Lung (tissue), 11 donors: ENCODE measurements at regions not wholly inside any gene's neighbourhood (a gene's known extent, or its start where the extent isn't known, plus 50 kb on each side); places are given as distances from the start of the nearest gene placed in this dataset.

ENCODE experiments used
- ATAC-seq: fragments of 200-7000 bp; cut with Tn5 transposase; one replicate; pipeline ENCODE4 v1.9.1; 2020; ENCODE audit warnings: moderate number of reproducible peaks; ENCODE audit not compliant: insufficient read depth, low FRiP score
- DNase-seq, 3 donors: peaks; one replicate each; pipeline ENCODE4 v3.0.0-alpha.2; 2013 to 2017
- H3K27ac ChIP-seq, 2 donors: one replicate each; pipeline ENCODE4 v1.5.1; 2013; ENCODE audit warnings: mild to moderate bottlenecking in 2 of 2, moderate library complexity in 2 of 2, control low read depth in 1 of 2, inconsistent platforms in 1 of 2, low read depth in 1 of 2, low read length in 1 of 2
- H3K27me3 ChIP-seq, 3 donors: one replicate each; pipeline ENCODE4 v1.5.1; 2013; ENCODE audit warnings: low read length in 2 of 3; ENCODE audit not compliant: control insufficient read depth in 3 of 3, insufficient read depth in 3 of 3
- H3K36me3 ChIP-seq, 4 donors: one replicate each; pipeline ENCODE4 v1.5.1; 2013; ENCODE audit warnings: low read length in 4 of 4, mild to moderate bottlenecking in 1 of 4, moderate library complexity in 1 of 4; ENCODE audit not compliant: control insufficient read depth in 4 of 4, insufficient read depth in 4 of 4
- H3K4me1 ChIP-seq, 5 donors: one replicate each; pipeline ENCODE4 v1.5.1; 2013; ENCODE audit warnings: low read length in 5 of 5, mild to moderate bottlenecking in 2 of 5, moderate library complexity in 1 of 5; ENCODE audit not compliant: control insufficient read depth in 5 of 5, insufficient read depth in 5 of 5
- H3K4me3 ChIP-seq: one replicate; pipeline ENCODE4 v1.5.1; 2013; ENCODE audit warnings: mild to moderate bottlenecking, control low read depth, moderate library complexity
- H3K9ac ChIP-seq, 2 donors: one replicate each; pipeline ENCODE4 v1.5.1; 2013; ENCODE audit warnings: low read length in 2 of 2, control low read depth in 1 of 2; ENCODE audit not compliant: insufficient read depth in 1 of 2
- H3K9me3 ChIP-seq, 4 donors: one replicate each; pipeline ENCODE4 v1.5.1; 2013; ENCODE audit warnings: low read length in 3 of 4, mild to moderate bottlenecking in 1 of 4, moderate library complexity in 1 of 4; ENCODE audit not compliant: control insufficient read depth in 4 of 4, insufficient read depth in 3 of 4
- CTCF ChIP-seq: IDR thresholded peaks from 2 replicates; pipeline ENCODE4 v1.5.1; 2012; ENCODE audit warnings: mild to moderate bottlenecking; ENCODE audit errors: control extremely low read depth, extremely low read depth
- WGBS, 2 donors: extraction: QIAGEN DNeasy Blood & Tissue Kit; methylation state at CpG; one replicate each; pipeline ENCODE4 v1.1.7; 2013; 5-methylcytosine and 5-hydroxymethylcytosine counted together
- donor health status: control.
- donor health status: control.
- donor health status: Bipolar disorder and iron deficiency.
- donor health status: healthy.
- donor health status: DM: yes; HTN: yes; CAD: no.

- DNase-seq (no peak), ATAC-seq (no peak)
- whole genome bisulfite sequencing, 2 donors, result 85 to 89% methylated on average over 1 of the region's 1 CpG
- H3K36me3 ChIP-seq, result no peaks in the 10 kb centered on the region
- no peak overlapping the region for H3K4me3 ChIP-seq
- H3K27me3 ChIP-seq, result no peaks in the 10 kb centered on the region
- peaks cover 0 to 4% (median 0%) of the 10 kb centered on the region in 4 donors for H3K9me3 ChIP-seq
- peaks cover 0 to 37% (median 0%) of the 10 kb centered on the region in 5 donors for H3K4me1 ChIP-seq
- no peak overlapping the region for H3K9ac ChIP-seq
- TF ChIP-seq CTCF, result no peak
- H3K27ac ChIP-seq, result no peak overlapping the region
Measured at GRCh38 chr11:15728207-15728606, 613.5 kb downstream of the INSC start.

- no peak for TF ChIP-seq CTCF
- peaks cover 0 to 27% (median 0%) of the 10 kb centered on the region in 5 donors for H3K4me1 ChIP-seq
- H3K4me3 ChIP-seq, result no peak overlapping the region
- no peaks in the 10 kb centered on the region for H3K36me3 ChIP-seq
- WGBS, 2 donors, result 69 to 70% methylated on average over 6 of the region's 6 CpGs
- no peak overlapping the region for H3K27ac ChIP-seq
- DNase-seq (no peak), ATAC-seq (no peak)
- peaks cover 0 to 4% (median 0%) of the 10 kb centered on the region in 4 donors for H3K9me3 ChIP-seq
- no peak overlapping the region for H3K9ac ChIP-seq
- no peaks in the 10 kb centered on the region for H3K27me3 ChIP-seq
Measured at GRCh38 chr11:15730263-15730994, 615.7 kb downstream of the INSC start.

- peak; percentile 48 to 72 (median 70) for DNase-seq
- Histone ChIP-seq H3K4me3 (no peak overlapping the region), H3K27me3 (no peaks in the 10 kb centered on the region), H3K4me1 (peaks cover 0 to 27% (median 0%) of the 10 kb centered on the region in 5 donors), H3K36me3 (no peaks in the 10 kb centered on the region), H3K27ac (no peak overlapping the region), H3K9me3 (peaks cover 0 to 4% (median 0%) of the 10 kb centered on the region in 4 donors), H3K9ac (no peak overlapping the region)
- ATAC-seq, result no peak
- no peak for TF ChIP-seq CTCF
- 64 to 84% methylated on average over 4 of the region's 4 CpGs for WGBS, 2 donors
Measured at GRCh38 chr11:15730995-15731385, 616.3 kb downstream of the INSC start.

GRCh38 chr11:15735706-15736105 lies 620.6 kb downstream of the SOX6 start:
- Histone ChIP-seq H3K27me3 (no peaks in the 10 kb centered on the region), H3K9ac (no peak overlapping the region), H3K27ac (no peak overlapping the region), H3K9me3 (peaks cover 0 to 4% (median 0%) of the 10 kb centered on the region in 4 donors), H3K4me1 (peaks cover 0 to 4% (median 0%) of the 10 kb centered on the region in 5 donors), H3K36me3 (no peaks in the 10 kb centered on the region), H3K4me3 (no peak overlapping the region)
- no peak for ATAC-seq
- DNase-seq, result no peak
- 77 to 79% methylated on average over 4 of the region's 4 CpGs for WGBS, 2 donors
- TF ChIP-seq CTCF, result no peak
